ENCODE measurements at regions not wholly inside any gene's neighbourhood (a gene's known extent, or its start where the extent isn't known, plus 50 kb on each side); places are given as distances from the start of the nearest gene placed in this dataset.

DNA sequence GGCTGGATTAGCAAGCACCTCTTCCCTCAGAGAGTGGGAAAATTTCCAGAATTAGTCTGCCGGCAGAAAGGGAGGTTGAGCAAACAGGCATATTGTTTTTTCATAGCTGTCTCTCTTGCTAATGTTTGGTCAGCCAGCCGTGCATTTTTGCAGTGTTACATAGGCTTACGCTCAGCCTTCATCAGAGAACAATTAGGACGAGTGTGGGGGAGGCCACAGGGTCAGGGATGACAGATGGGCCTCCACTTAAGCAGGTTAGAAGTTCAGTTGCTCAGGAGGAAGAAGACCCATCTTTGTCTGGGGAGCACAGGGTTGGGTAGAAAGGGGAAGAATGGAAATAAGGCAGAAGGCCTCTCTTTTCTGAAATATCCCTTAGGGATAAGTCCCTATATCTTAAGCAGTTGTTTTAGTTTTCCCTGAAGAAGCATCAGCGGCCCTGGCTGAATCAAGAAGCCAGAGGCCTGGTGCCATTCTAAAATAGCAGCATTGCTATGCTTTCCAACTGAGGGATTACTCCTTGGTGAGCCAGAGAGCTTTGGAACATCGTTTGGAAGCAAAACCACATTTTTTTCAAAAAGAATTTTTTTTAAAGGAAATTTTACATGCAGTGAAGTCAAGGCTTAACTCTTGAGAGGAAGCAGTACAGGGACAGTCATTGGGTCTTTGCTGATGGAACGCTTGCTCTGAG, 118.8 kb downstream of the SMIM20 start:
- TF ChIP-seq POLR2A (IDR thresholded peaks at IDR 0.05; ENCODE audit: low read length) (no peak), GATA1 (IDR thresholded peaks at IDR 0.05; ENCODE audit: low read depth, low read length) (no peak)

Measured in erythroblast (primary cell).